Mucosa of stomach (tissue), 1 donor: ENCODE measurements at regions not wholly inside any gene's neighbourhood (a gene's known extent, or its start where the extent isn't known, plus 50 kb on each side); places are given as distances from the start of the nearest gene placed in this dataset.

ENCODE experiments used
- H3K27me3 ChIP-seq: one replicate; pipeline ENCODE4 v1.7.0; 2013; ENCODE audit warnings: mild to moderate bottlenecking, low read length; ENCODE audit not compliant: control insufficient read depth, insufficient read depth
- H3K36me3 ChIP-seq: one replicate; pipeline ENCODE4 v1.7.0; 2013; ENCODE audit warnings: low read length; ENCODE audit not compliant: control insufficient read depth, insufficient read depth
- H3K4me1 ChIP-seq: one replicate; pipeline ENCODE4 v1.7.0; 2013; ENCODE audit warnings: mild to moderate bottlenecking, low read length; ENCODE audit not compliant: control insufficient read depth, insufficient read depth
- H3K4me3 ChIP-seq: one replicate; pipeline ENCODE4 v1.7.0; 2013; ENCODE audit warnings: low read length
- H3K9ac ChIP-seq: one replicate; pipeline ENCODE4 v1.7.0; 2013; ENCODE audit warnings: mild to moderate bottlenecking, low read length, moderate library complexity
- H3K9me3 ChIP-seq: one replicate; pipeline ENCODE4 v1.7.0; 2013; ENCODE audit warnings: mild to moderate bottlenecking, low read length, moderate library complexity; ENCODE audit not compliant: control insufficient read depth
- donor health status: Pancreatic carcinoma.

GRCh38 chr2:41854227-41854626, 193.6 kb upstream of the PKDCC start:
- H3K4me3 ChIP-seq = no peak overlapping the region
- H3K27me3 ChIP-seq = no peaks in the 10 kb centered on the region
- no peak overlapping the region for H3K9ac ChIP-seq
- no peaks in the 10 kb centered on the region for H3K4me1 ChIP-seq
- no peaks in the 10 kb centered on the region for H3K9me3 ChIP-seq
- no peaks in the 10 kb centered on the region for H3K36me3 ChIP-seq

DNA sequence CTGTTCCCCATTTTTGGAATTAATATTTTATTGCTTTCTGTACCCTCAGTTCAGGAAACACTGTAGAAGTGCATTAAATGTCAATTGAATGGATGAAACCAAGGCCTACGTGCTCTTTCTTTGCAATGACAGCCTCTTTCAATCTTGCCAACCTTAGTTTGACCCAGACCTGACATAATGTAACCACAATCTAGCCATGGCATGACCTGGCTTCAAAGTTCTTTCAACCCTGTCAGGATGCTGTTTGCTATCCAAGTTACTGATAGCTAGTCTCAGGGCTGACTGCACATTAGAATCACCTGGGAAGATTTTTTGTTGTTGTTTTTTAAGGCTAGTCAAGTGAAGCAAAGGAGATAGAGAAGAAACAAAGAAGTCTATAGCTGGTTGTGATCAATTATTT, 190.9 kb upstream of the PKDCC start:
- H3K36me3 ChIP-seq = no peaks in the 10 kb centered on the region
- H3K4me1 ChIP-seq = peaks cover 10% of the 10 kb centered on the region
- no peak overlapping the region for H3K9ac ChIP-seq
- H3K9me3 ChIP-seq = no peaks in the 10 kb centered on the region
- H3K4me3 ChIP-seq = no peak overlapping the region
- no peaks in the 10 kb centered on the region for H3K27me3 ChIP-seq

- Histone ChIP-seq H3K9me3 (no peaks in the 10 kb centered on the region), H3K4me1 (peaks cover 10% of the 10 kb centered on the region), H3K27me3 (no peaks in the 10 kb centered on the region), H3K9ac (peak overlapping the region; percentile 3), H3K4me3 (no peak overlapping the region), H3K36me3 (no peaks in the 10 kb centered on the region)
Measured at GRCh38 chr2:41859615-41860514, 188.0 kb upstream of the PKDCC start.

- Histone ChIP-seq H3K9me3 (no peaks in the 10 kb centered on the region), H3K4me1 (peaks cover 18% of the 10 kb centered on the region), H3K36me3 (no peaks in the 10 kb centered on the region), H3K27me3 (no peaks in the 10 kb centered on the region), H3K4me3 (no peak overlapping the region), H3K9ac (no peak overlapping the region)
Measured at GRCh38 chr2:41863062-41863461, 184.8 kb upstream of the PKDCC start.

DNA sequence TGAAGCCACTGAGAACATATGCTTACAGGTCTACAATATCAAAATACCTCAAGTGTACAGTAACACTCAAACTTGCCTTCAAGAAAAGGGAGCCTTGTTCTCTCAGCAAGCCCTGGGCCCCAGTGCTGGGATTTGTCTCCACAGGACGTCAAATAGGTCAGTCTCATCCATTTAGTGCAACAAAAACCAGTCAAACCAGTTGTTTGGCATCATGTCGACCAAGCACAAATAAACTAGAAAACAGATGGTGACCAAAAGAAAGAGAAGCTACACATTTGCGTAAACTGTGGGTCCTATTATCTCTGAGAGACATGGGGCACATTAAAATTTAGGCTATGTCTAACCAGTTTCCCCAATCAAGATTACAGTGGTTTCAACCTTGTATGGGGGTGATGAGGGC, 182.6 kb upstream of the PKDCC start:
- Histone ChIP-seq H3K36me3 (no peaks in the 10 kb centered on the region), H3K9me3 (no peaks in the 10 kb centered on the region), H3K4me1 (peaks cover 27% of the 10 kb centered on the region), H3K27me3 (no peaks in the 10 kb centered on the region), H3K9ac (no peak overlapping the region), H3K4me3 (no peak overlapping the region)

- Histone ChIP-seq H3K36me3 (no peaks in the 10 kb centered on the region), H3K4me3 (no peak overlapping the region), H3K27me3 (no peaks in the 10 kb centered on the region), H3K9me3 (no peaks in the 10 kb centered on the region), H3K4me1 (peaks cover 17% of the 10 kb centered on the region), H3K9ac (no peak overlapping the region)
Measured at GRCh38 chr2:41867553-41867952, 180.3 kb upstream of the PKDCC start.

DNA sequence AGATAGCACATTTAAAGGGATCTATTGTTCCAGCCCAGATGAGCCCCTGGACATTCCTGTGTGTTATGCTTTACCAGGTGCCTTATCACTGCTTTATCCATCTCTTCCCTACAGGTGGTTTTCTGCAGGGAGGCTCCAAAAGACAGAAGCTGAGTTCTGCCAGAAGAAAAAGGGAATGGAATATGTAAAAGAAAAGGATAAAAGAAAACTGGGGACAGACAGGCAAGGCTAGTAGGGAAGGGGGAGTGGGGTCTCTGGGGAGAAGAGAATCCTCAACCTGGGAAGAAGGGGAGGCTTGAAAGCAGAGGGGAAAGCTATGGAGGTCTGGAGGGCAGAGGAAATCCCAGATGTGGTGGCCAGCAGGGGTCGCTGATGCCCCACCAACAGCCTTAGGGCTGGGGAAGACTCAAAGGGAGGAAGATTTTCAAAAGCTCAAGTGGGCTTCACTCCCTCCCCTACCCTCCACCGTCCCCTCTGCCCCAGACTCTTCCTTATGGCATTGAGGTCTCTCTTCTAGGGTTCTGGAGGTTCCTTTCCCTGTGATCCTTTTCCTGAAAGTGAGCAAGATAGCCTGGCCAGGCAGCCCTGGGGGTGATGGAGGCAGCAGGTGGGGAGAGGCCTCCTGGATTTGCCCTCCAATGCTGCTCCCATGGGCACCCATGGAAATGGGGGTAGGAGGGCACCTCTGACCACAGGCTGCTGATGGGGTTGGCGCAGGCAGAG, 178.1 kb upstream of the PKDCC start:
- H3K27me3 ChIP-seq = no peaks in the 10 kb centered on the region
- no peak overlapping the region for H3K9ac ChIP-seq
- H3K4me1 ChIP-seq = peaks cover 17% of the 10 kb centered on the region
- no peak overlapping the region for H3K4me3 ChIP-seq
- no peaks in the 10 kb centered on the region for H3K9me3 ChIP-seq
- H3K36me3 ChIP-seq = no peaks in the 10 kb centered on the region

DNA sequence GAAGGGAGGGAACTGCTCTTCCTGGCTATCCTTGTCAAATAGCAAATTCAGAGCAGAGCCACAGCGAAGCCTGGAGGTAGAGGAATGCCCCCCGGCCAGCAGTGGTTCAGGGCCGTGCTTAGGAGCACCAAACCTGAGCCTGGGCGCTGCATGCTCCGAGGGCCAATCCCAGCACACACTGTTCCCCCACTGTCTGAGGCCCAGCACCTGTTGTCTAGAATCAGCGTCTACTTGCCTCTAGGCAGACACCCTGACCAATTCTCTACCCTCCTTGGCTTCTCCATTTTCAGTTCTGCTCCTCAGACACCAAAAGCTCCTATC, 177.6 kb upstream of the PKDCC start:
- no peak overlapping the region for H3K4me3 ChIP-seq
- no peaks in the 10 kb centered on the region for H3K36me3 ChIP-seq
- no peaks in the 10 kb centered on the region for H3K27me3 ChIP-seq
- no peaks in the 10 kb centered on the region for H3K9me3 ChIP-seq
- no peak overlapping the region for H3K9ac ChIP-seq
- peaks cover 14% of the 10 kb centered on the region for H3K4me1 ChIP-seq

GRCh38 chr2:41871080-41871479, 176.7 kb upstream of the PKDCC start:
- H3K4me1 ChIP-seq = peaks cover 10% of the 10 kb centered on the region
- H3K9ac ChIP-seq = no peak overlapping the region
- H3K4me3 ChIP-seq = no peak overlapping the region
- H3K27me3 ChIP-seq = no peaks in the 10 kb centered on the region
- H3K36me3 ChIP-seq = no peaks in the 10 kb centered on the region
- H3K9me3 ChIP-seq = no peaks in the 10 kb centered on the region

- Histone ChIP-seq H3K36me3 (no peaks in the 10 kb centered on the region), H3K9me3 (no peaks in the 10 kb centered on the region), H3K4me3 (no peak overlapping the region), H3K4me1 (peaks cover 10% of the 10 kb centered on the region), H3K9ac (no peak overlapping the region), H3K27me3 (no peaks in the 10 kb centered on the region)
Measured at GRCh38 chr2:41872646-41873045, 175.2 kb upstream of the PKDCC start.

DNA sequence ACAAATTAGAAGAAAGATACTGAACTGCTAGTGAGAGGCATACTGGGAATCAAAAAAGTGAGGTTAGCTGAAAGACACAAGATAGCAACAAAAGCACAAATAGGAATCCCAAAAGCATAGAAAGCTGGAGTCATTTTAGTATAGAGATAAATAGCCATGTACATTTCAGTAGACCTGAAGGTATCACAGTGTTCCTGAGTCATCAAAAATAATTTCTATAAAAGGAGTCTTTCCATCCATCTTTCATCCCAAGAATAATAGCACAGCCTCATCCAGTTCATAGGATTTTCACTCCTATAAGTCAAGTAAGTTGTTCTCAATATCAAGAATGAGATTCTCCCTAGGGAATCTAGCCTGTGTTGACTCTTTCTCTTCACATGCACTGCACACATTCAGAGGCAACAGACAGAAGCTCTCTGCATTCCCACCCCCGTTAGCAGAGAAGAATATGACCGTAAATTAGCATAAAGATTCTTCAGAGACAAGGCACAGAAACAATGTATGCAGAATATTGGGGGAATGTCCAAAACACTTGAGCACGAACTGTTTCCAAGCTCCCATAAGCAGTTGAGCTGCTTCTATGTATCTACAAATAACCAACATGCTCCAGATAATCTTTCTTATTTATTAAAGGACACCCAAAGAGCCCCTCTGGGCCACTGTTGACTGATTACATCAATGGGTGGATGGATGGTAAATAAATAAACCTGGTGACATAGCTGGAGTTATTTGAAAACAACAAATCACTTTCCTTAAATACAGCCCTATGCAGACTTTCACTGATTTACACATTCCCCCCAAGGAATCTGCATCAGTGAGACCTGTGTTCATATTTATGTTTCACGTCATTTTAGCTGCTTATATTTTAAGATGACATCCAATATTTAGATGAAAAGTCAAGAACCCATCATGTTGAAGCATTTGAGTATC, 174.5 kb upstream of the PKDCC start:
- Histone ChIP-seq H3K36me3 (no peaks in the 10 kb centered on the region), H3K9me3 (no peaks in the 10 kb centered on the region), H3K4me3 (no peak overlapping the region), H3K4me1 (peaks cover 10% of the 10 kb centered on the region), H3K9ac (no peak overlapping the region), H3K27me3 (no peaks in the 10 kb centered on the region)
